ENCODE measurements at regions not wholly inside any gene's neighbourhood (a gene's known extent, or its start where the extent isn't known, plus 50 kb on each side); places are given as distances from the start of the nearest gene placed in this dataset.

- Histone ChIP-seq H3K4me3 (ENCODE audit: severe bottlenecking) (no peak overlapping the region), H3K36me3 (ENCODE audit: low read depth) (no peaks in the 10 kb centered on the region), H3K9me3 (ENCODE audit: severe bottlenecking) (peaks cover 5% of the 10 kb centered on the region), H3K27ac (ENCODE audit: poor library complexity, severe bottlenecking) (peak overlapping the region; percentile 92), H3K4me1 (ENCODE audit: insufficient read depth, poor library complexity, severe bottlenecking) (peaks cover 21% of the 10 kb centered on the region), H3K27me3 (ENCODE audit: insufficient read depth, poor library complexity, severe bottlenecking) (no peaks in the 10 kb centered on the region)
- ATAC-seq (ENCODE audit: low read depth): no peak
- DNase-seq (ENCODE audit: low spot score): no peak
- TF ChIP-seq CTCF (IDR thresholded peaks at IDR 0.05; ENCODE audit: poor library complexity, severe bottlenecking): no peak
These were observed 72.7 kb downstream of the IER5 start for GRCh38 chr1:181160998-181161870.

GRCh38 chr1:181163662-181164061 lies 75.2 kb downstream of the IER5 start:
- Histone ChIP-seq H3K36me3 (ENCODE audit: low read depth) (no peaks in the 10 kb centered on the region), H3K4me3 (ENCODE audit: severe bottlenecking) (no peak overlapping the region), H3K27ac (ENCODE audit: poor library complexity, severe bottlenecking) (no peak overlapping the region), H3K9me3 (ENCODE audit: severe bottlenecking) (peaks cover 7% of the 10 kb centered on the region), H3K27me3 (ENCODE audit: insufficient read depth, poor library complexity, severe bottlenecking) (no peaks in the 10 kb centered on the region), H3K4me1 (ENCODE audit: insufficient read depth, poor library complexity, severe bottlenecking) (peaks cover 19% of the 10 kb centered on the region)
- DNase-seq (ENCODE audit: low spot score) (no peak), ATAC-seq (ENCODE audit: low read depth) (no peak)
- no peak for TF ChIP-seq CTCF (IDR thresholded peaks at IDR 0.05; ENCODE audit: poor library complexity, severe bottlenecking)

GRCh38 chr1:181166377-181167196 lies 78.1 kb downstream of the IER5 start:
- DNase-seq (ENCODE audit: low spot score) (no peak), ATAC-seq (ENCODE audit: low read depth) (peak; percentile 97)
- Histone ChIP-seq H3K4me1 (ENCODE audit: insufficient read depth, poor library complexity, severe bottlenecking) (no peaks in the 10 kb centered on the region), H3K27ac (ENCODE audit: poor library complexity, severe bottlenecking) (no peak overlapping the region), H3K36me3 (ENCODE audit: low read depth) (no peaks in the 10 kb centered on the region), H3K27me3 (ENCODE audit: insufficient read depth, poor library complexity, severe bottlenecking) (no peaks in the 10 kb centered on the region), H3K4me3 (ENCODE audit: severe bottlenecking) (no peak overlapping the region), H3K9me3 (ENCODE audit: severe bottlenecking) (peaks cover 7% of the 10 kb centered on the region)
- peak; percentile 93 for TF ChIP-seq CTCF (IDR thresholded peaks at IDR 0.05; ENCODE audit: poor library complexity, severe bottlenecking)

GRCh38 chr1:181169281-181169865 lies 80.9 kb downstream of the IER5 start:
- ATAC-seq (ENCODE audit: low read depth) (no peak), DNase-seq (ENCODE audit: low spot score) (no peak)
- H3K4me1 ChIP-seq (ENCODE audit: insufficient read depth, poor library complexity, severe bottlenecking): no peaks in the 10 kb centered on the region
- TF ChIP-seq CTCF (IDR thresholded peaks at IDR 0.05; ENCODE audit: poor library complexity, severe bottlenecking): no peak
- no peaks in the 10 kb centered on the region for H3K27me3 ChIP-seq (ENCODE audit: insufficient read depth, poor library complexity, severe bottlenecking)
- peaks cover 17% of the 10 kb centered on the region for H3K9me3 ChIP-seq (ENCODE audit: severe bottlenecking)
- H3K27ac ChIP-seq (ENCODE audit: poor library complexity, severe bottlenecking): no peak overlapping the region
- H3K4me3 ChIP-seq (ENCODE audit: severe bottlenecking): no peak overlapping the region
- H3K36me3 ChIP-seq (ENCODE audit: low read depth): no peaks in the 10 kb centered on the region
